ENCODE measurements at regions not wholly inside any gene's neighbourhood (a gene's known extent, or its start where the extent isn't known, plus 50 kb on each side); places are given as distances from the start of the nearest gene placed in this dataset.

GRCh38 chr15:79192462-79193036 lies 90.0 kb upstream of the ANKRD34C start:
- Histone ChIP-seq H2AFZ (ENCODE audit: low read length) (no peak overlapping the region), H3K27ac (ENCODE audit: insufficient read length, low read depth, low read length) (no peak overlapping the region), H3T11ph (ENCODE audit: low read length) (no peak overlapping the region), H4K20me1 (ENCODE audit: control insufficient read depth, insufficient read depth, insufficient read length) (no peaks in the 10 kb centered on the region), H3K27me3 (ENCODE audit: insufficient read depth, low read length) (no peaks in the 10 kb centered on the region), H2BK12ac (ENCODE audit: insufficient read length, low read depth, low read length) (no peak overlapping the region), H4K5ac (ENCODE audit: insufficient read length, low read depth, low read length) (no peak overlapping the region), H3K14ac (ENCODE audit: insufficient read depth, low read length) (no peak overlapping the region), H3K9me3 (ENCODE audit: control insufficient read depth, low read depth, low read length) (no peaks in the 10 kb centered on the region), H3K23me2 (ENCODE audit: insufficient read length, low read depth, low read length, poor library complexity, severe bottlenecking) (no peaks in the 10 kb centered on the region), H3K4me1 (ENCODE audit: insufficient read depth, low read length) (peaks cover 2% of the 10 kb centered on the region; the same call in 1 of the 2 replicates), H2BK15ac (ENCODE audit: low read depth, low read length) (no peak overlapping the region), H4K8ac (replicated peaks; ENCODE audit: insufficient read length, low read depth, low read length) (no peak overlapping the region), H3K9ac (ENCODE audit: extremely low read depth, insufficient read length, low read length) (no peak overlapping the region), H3K4me2 (ENCODE audit: insufficient read depth, insufficient read length, low read length) (no peak overlapping the region), H3K79me2 (ENCODE audit: insufficient read depth, low read length) (no peaks in the 10 kb centered on the region), H3K4ac (ENCODE audit: low read depth, low read length) (no peak overlapping the region), H2BK20ac (ENCODE audit: low read depth, low read length, poor library complexity, severe bottlenecking) (no peak overlapping the region), H4K91ac (ENCODE audit: insufficient read length, low read depth, low read length) (no peak overlapping the region), H2AK5ac (ENCODE audit: insufficient read length, low read length) (no peak overlapping the region), H3K79me1 (ENCODE audit: insufficient read depth, low read depth, low read length, poor library complexity, severe bottlenecking) (no peaks in the 10 kb centered on the region), H3K23ac (ENCODE audit: insufficient read length, low read depth, low read length) (no peak overlapping the region), H2BK120ac (ENCODE audit: low read depth, low read length, poor library complexity, severe bottlenecking) (no peak overlapping the region), H2BK5ac (ENCODE audit: insufficient read length, low read length) (no peak overlapping the region), H3K56ac (ENCODE audit: insufficient read length, low read depth, low read length) (no peak overlapping the region), H3K18ac (ENCODE audit: insufficient read length, low read depth, low read length) (no peak overlapping the region)
- no CpG with 5 or more reads among the region's 10 CpGs for WGBS (ENCODE audit: extremely low coverage, insufficient read length, low lambda C conversion rate)
- peaks cover 27 to 32% of the 10 kb centered on the region in 2 experiments for H3K4me1 Mint-ChIP-seq
- peaks cover 20% of the 10 kb centered on the region for H3K27me3 Mint-ChIP-seq (ENCODE audit: low read depth)
- 0 out of 7 replicates have a peak overlapping the region, but pooled peaks of 1 of the 3 experiments have one; percentile 62 for H3K27ac Mint-ChIP-seq
- H3K36me3 Mint-ChIP-seq (ENCODE audit: insufficient read depth in 1 of 3, low read depth in 3 of 3), result no peaks in the 10 kb centered on the region
- DNase-seq, result no peak
- no peak for TF ChIP-seq CTCF (conservative IDR thresholded peaks at IDR 0.05)
- no peak overlapping the region for H3K4me3 Mint-ChIP-seq
- no peaks in the 10 kb centered on the region; a peak in 1 of 5 replicates for H3K9me3 Mint-ChIP-seq
